Mesendoderm (in vitro differentiated cells): ENCODE measurements at regions not wholly inside any gene's neighbourhood (a gene's known extent, or its start where the extent isn't known, plus 50 kb on each side); places are given as distances from the start of the nearest gene placed in this dataset.
A peak's percentile ranks its signal among the peaks of the same experiment; 100 is the strongest.
"Not testable (repeated sequence)": the region's sequence is repeated elsewhere in the genome, so short reads cannot be mapped to it uniquely, and the experiment has no call there.

ENCODE experiments used
- DNase-seq: peaks from one replicate; pipeline ENCODE4 v3.0.0; 2013
- H2AK5ac ChIP-seq: 2 replicates; pipeline ENCODE4 v1.6.1; 2013; ENCODE audit warnings: low read length, inconsistent platforms
- H2BK120ac ChIP-seq: 2 replicates; pipeline ENCODE4 v1.6.1; 2013; ENCODE audit warnings: low read depth, mild to moderate bottlenecking, low read length, moderate library complexity, mixed read lengths
- H2BK15ac ChIP-seq: replicated peaks from 2 replicates; pipeline ENCODE4 v1.6.1; 2013; ENCODE audit warnings: low read depth, mild to moderate bottlenecking, moderate library complexity
- H2BK5ac ChIP-seq: 2 replicates; pipeline ENCODE4 v1.6.1; 2013; ENCODE audit warnings: low read length, inconsistent platforms
- H3K18ac ChIP-seq: 2 replicates; pipeline ENCODE4 v1.6.1; 2013; ENCODE audit warnings: mild to moderate bottlenecking, low read length, mixed read lengths
- H3K23ac ChIP-seq: one replicate; pipeline ENCODE4 v1.6.1; 2013; ENCODE audit warnings: low read length
- H3K27ac ChIP-seq: 2 replicates; pipeline ENCODE4 v1.5.1; 2013; ENCODE audit warnings: low read depth, mild to moderate bottlenecking, inconsistent platforms, low read length, moderate library complexity
- H3K27me3 ChIP-seq: 2 replicates; pipeline ENCODE4 v1.6.1; 2013; ENCODE audit warnings: low read length, control low read depth, mild to moderate bottlenecking, inconsistent platforms; ENCODE audit not compliant: insufficient read depth, poor library complexity
- H3K36me3 ChIP-seq: 2 replicates; pipeline ENCODE4 v1.6.1; 2013; ENCODE audit warnings: low read length, inconsistent platforms; ENCODE audit not compliant: control insufficient read depth, insufficient read depth
- H3K4ac ChIP-seq: one replicate; pipeline ENCODE4 v1.6.1; 2013; ENCODE audit warnings: low read depth, mild to moderate bottlenecking, low read length, moderate library complexity
- H3K4me1 ChIP-seq: 2 replicates; pipeline ENCODE4 v1.6.1; 2013; ENCODE audit warnings: low read depth, low read length, inconsistent platforms; ENCODE audit not compliant: control insufficient read depth
- H3K4me2 ChIP-seq: 2 replicates; pipeline ENCODE4 v1.6.1; 2013; ENCODE audit warnings: low read length
- H3K4me3 ChIP-seq: 2 replicates; pipeline ENCODE4 v1.5.1; 2013; ENCODE audit warnings: mild to moderate bottlenecking, low read length
- H3K56ac ChIP-seq: one replicate; pipeline ENCODE4 v1.6.1; 2013; ENCODE audit warnings: low read length
- H3K79me1 ChIP-seq: 2 replicates; pipeline ENCODE4 v1.6.1; 2013; ENCODE audit warnings: low read length, inconsistent platforms
- H3K79me2 ChIP-seq: 2 replicates; pipeline ENCODE4 v1.6.1; 2013; ENCODE audit warnings: mild to moderate bottlenecking, low read length; ENCODE audit not compliant: control insufficient read depth, insufficient read depth
- H3K9ac ChIP-seq: 2 replicates; pipeline ENCODE4 v1.6.1; 2013; ENCODE audit warnings: low read length, inconsistent platforms
- H4K5ac ChIP-seq: one replicate; pipeline ENCODE4 v1.6.1; 2013; ENCODE audit warnings: low read length
- H4K8ac ChIP-seq: one replicate; pipeline ENCODE4 v1.6.1; 2013; ENCODE audit warnings: low read depth, mild to moderate bottlenecking, control low read depth, low read length, moderate library complexity
- WGBS: extraction: QIAGEN DNeasy Blood & Tissue Kit; methylation state at CpG from one replicate; pipeline ENCODE4 v1.1.7; 2013; ENCODE audit warnings: low lambda C conversion rate, missing lambda C conversion rate; ENCODE audit not compliant: insufficient coverage; ENCODE audit errors: extremely low coverage; 5-methylcytosine and 5-hydroxymethylcytosine counted together

DNA sequence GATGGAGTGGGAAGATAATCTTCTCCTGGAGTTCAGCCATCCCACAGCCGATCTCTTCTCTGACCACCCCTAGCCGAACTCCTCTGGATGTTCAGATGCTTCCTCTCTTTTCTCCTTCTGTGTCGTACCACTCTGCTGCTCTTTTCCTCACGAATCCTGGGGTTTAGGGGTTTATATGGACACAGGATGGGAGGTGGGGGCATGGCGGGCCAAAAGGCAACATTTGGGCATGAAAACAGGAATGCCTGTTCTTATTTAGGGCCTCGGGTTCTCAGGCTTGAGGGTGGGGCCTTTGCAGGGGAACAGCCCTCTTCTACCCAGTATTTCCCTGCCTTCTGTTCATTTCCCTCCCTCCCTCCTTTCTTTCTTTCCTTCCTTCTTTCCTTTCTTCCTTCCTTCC, 112.7 kb downstream of the SLC35B3 start:
- WGBS: no CpG with 5 or more reads among the region's 6 CpGs
- Histone ChIP-seq H4K5ac (no peak overlapping the region), H3K4ac (no peak overlapping the region), H2BK120ac (no peak overlapping the region), H2BK5ac (no peak overlapping the region), H3K79me2 (no peaks in the 10 kb centered on the region), H4K8ac (no peak overlapping the region), H3K4me2 (no peak overlapping the region), H3K56ac (no peak overlapping the region), H2AK5ac (no peak overlapping the region), H3K23ac (no peak overlapping the region), H3K27me3 (no peaks in the 10 kb centered on the region), H3K4me1 (no peaks in the 10 kb centered on the region), H3K18ac (no peak overlapping the region), H3K27ac (no peak overlapping the region), H3K36me3 (no peaks in the 10 kb centered on the region), H3K79me1 (no peaks in the 10 kb centered on the region), H2BK15ac (no peak overlapping the region), H3K9ac (no peak overlapping the region), H3K4me3 (no peak overlapping the region)
- DNase-seq: no peak

DNA sequence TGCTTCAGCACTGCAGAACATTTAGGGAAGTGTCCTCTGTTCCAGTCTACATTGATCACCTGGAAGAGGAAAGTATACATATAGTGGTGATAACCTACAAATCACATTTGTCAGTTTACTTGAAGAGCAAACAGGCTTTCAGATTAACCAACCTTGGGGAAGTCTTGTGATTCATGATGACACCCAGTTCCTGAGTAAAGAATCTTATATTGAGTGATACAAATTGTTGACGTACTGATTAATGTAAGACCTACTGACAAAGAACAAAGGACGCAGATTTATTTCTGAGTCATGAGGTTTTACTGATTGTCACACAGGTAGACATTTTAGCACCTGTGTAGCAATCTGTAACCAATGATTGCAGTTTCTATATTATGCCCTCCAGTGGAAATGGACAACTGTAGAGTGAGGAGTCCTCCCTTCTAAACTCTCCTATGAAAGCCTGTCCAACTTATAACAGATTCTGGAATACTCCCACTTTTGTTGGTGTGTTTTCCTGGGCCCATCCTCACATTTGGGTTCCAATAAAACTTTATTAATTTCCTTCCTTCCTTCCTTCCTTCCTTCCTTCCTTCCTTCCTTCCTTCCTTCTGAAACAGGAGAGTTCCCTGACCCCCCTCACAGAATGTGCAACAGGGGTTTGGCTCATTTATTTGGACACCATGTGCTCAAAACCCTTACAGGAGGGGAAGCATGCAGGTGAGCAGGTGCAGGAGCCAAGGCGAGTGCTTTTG, 113.5 kb downstream of the SLC35B3 start:
- H3K23ac ChIP-seq: no peak overlapping the region

DNA sequence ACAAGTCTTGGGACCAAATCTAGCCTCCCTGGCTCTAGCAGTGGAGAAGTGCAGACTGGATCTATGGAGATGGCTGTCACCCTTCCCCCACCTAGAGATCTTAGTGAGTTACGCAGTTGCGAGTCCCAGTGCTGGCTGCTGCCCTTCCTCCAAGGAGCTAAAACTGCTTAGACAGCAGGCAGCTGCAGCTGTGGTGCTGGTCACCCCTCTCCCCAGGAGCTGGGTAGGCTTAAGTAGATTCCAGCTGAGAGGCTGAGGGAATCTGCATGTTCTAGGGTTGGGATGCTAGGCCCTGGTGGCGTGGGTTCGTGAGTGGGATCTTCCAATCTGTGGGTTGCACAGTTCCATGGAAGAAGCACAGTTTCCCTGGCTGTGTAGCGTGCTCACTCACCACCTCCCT, 120.2 kb downstream of the SLC35B3 start:
- H3K79me1 ChIP-seq: no peaks in the 10 kb centered on the region
- no peaks in the 10 kb centered on the region for H3K79me2 ChIP-seq
- WGBS: no CpG with 5 or more reads among the region's 5 CpGs

More for the DNA sequence above, 113.5 kb downstream of the SLC35B3 start:
- Histone ChIP-seq H2AK5ac (no peak overlapping the region), H3K36me3 (no peaks in the 10 kb centered on the region), H3K4me3 (no peak overlapping the region), H4K8ac (no peak overlapping the region), H3K79me1 (no peaks in the 10 kb centered on the region), H2BK120ac (no peak overlapping the region), H3K79me2 (no peaks in the 10 kb centered on the region), H3K4me1 (no peaks in the 10 kb centered on the region), H3K4me2 (no peak overlapping the region), H3K4ac (no peak overlapping the region), H4K5ac (no peak overlapping the region), H3K18ac (no peak overlapping the region), H2BK5ac (no peak overlapping the region), H2BK15ac (no peak overlapping the region), H3K9ac (no peak overlapping the region), H3K56ac (no peak overlapping the region), H3K27me3 (no peaks in the 10 kb centered on the region), H3K27ac (no peak overlapping the region)
- WGBS: no CpG with 5 or more reads among the region's 3 CpGs
- no peak for DNase-seq

DNA sequence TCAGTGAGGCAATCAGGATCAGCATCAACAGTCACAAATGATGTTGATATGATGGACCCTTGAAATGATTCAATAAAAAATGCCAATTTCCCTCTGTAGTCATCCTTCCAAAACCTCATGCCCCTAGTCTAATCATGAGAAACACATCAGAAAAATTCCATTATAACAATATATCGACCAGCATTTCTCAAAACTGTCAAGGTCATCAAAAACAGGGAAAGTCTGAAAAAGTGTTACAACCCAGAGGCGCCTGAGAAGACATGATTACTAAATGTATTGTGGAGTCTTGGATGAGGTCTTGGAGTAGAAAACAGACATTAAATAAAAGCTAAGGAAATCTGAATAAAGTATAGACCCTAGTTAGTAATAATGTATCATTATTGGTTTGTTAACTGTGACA, 133.8 kb downstream of the SLC35B3 start:
- Histone ChIP-seq H4K8ac (no peak overlapping the region), H3K4me1 (no peaks in the 10 kb centered on the region), H2AK5ac (no peak overlapping the region), H3K4me3 (no peak overlapping the region), H2BK5ac (no peak overlapping the region), H3K4ac (no peak overlapping the region), H3K4me2 (no peak overlapping the region), H4K5ac (no peak overlapping the region), H2BK15ac (no peak overlapping the region), H2BK120ac (no peak overlapping the region), H3K27me3 (no peaks in the 10 kb centered on the region), H3K23ac (no peak overlapping the region), H3K36me3 (no peaks in the 10 kb centered on the region), H3K79me1 (no peaks in the 10 kb centered on the region), H3K27ac (no peak overlapping the region), H3K79me2 (no peaks in the 10 kb centered on the region), H3K56ac (no peak overlapping the region), H3K9ac (no peak overlapping the region), H3K18ac (no peak overlapping the region)
- DNase-seq: no peak
- WGBS: no CpG with 5 or more reads among the region's 2 CpGs

More for the DNA sequence above, 120.2 kb downstream of the SLC35B3 start:
- Histone ChIP-seq H3K27me3 (no peaks in the 10 kb centered on the region), H2BK5ac (no peak overlapping the region), H3K9ac (no peak overlapping the region), H3K4ac (no peak overlapping the region), H4K5ac (no peak overlapping the region), H3K36me3 (no peaks in the 10 kb centered on the region), H3K18ac (no peak overlapping the region), H3K4me3 (no peak overlapping the region), H3K56ac (no peak overlapping the region), H3K4me2 (no peak overlapping the region), H2BK120ac (no peak overlapping the region), H2AK5ac (no peak overlapping the region), H4K8ac (no peak overlapping the region), H3K4me1 (no peaks in the 10 kb centered on the region), H2BK15ac (no peak overlapping the region), H3K23ac (no peak overlapping the region), H3K27ac (no peak overlapping the region)
- peak; percentile 5 for DNase-seq

DNA sequence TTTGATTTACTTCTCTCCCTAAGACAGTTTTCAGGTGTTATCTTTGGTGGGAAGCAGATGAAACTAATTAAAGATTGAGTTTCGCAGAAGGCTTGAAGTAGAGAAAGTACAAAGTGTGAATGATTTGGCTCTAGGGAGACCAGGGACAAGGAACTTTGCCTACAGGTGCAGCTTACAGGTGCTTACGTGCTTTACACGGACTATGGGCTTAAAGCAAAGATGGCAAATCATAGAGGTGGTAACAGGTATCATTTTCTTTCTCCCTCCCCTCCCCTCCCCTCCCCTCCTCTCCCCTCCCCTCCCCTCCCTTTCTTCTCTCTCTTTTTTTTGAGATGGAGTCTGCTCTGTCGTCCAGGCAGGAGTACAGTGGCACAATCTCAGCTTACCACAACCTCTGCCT, 136.3 kb downstream of the SLC35B3 start:
- Histone ChIP-seq H2BK15ac (no peak overlapping the region), H3K4ac (no peak overlapping the region), H3K36me3 (no peaks in the 10 kb centered on the region), H3K9ac (no peak overlapping the region), H3K56ac (no peak overlapping the region), H3K27ac (no peak overlapping the region), H3K23ac (no peak overlapping the region), H3K4me2 (no peak overlapping the region), H4K8ac (no peak overlapping the region), H4K5ac (no peak overlapping the region), H3K79me1 (no peaks in the 10 kb centered on the region), H3K18ac (no peak overlapping the region), H3K4me1 (no peaks in the 10 kb centered on the region), H2AK5ac (no peak overlapping the region), H3K27me3 (no peaks in the 10 kb centered on the region), H2BK120ac (no peak overlapping the region), H3K4me3 (no peak overlapping the region), H2BK5ac (no peak overlapping the region), H3K79me2 (no peaks in the 10 kb centered on the region)
- WGBS: no CpG with 5 or more reads among the region's 4 CpGs
- DNase-seq: no peak

DNA sequence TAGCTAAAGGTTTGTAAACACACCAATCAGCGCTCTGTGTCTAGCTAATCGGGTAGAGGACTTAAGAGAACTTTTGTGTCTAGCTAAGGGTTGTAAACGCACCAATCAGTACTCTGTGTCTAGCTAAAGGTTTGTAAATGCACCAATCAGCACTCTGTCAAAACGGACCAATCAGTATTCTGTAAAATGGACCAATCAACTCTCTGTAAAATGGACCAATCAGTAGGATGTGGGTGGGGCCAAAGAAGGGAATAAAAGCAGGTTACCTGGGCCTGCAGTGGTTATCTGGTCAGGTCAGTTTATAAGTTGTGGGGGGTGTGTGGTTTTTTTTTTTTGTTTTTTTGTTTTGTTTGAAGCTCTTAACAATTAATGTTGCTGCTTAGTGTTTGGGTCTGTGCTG, 152.4 kb downstream of the SLC35B3 start:
- no CpG with 5 or more reads among the region's 4 CpGs for WGBS
- H2AK5ac ChIP-seq, H3K56ac ChIP-seq, H2BK120ac ChIP-seq, H3K27me3 ChIP-seq, H3K4me3 ChIP-seq, H3K27ac ChIP-seq, H3K4me1 ChIP-seq, H3K23ac ChIP-seq, H3K4ac ChIP-seq, DNase-seq, H3K79me2 ChIP-seq, H4K8ac ChIP-seq, H2BK5ac ChIP-seq, H3K36me3 ChIP-seq, H3K4me2 ChIP-seq, H3K9ac ChIP-seq, H3K79me1 ChIP-seq, H4K5ac ChIP-seq, H2BK15ac ChIP-seq, H3K18ac ChIP-seq: not testable (repeated sequence)
